Neural progenitor cell (in vitro differentiated cells): ENCODE measurements at regions not wholly inside any gene's neighbourhood (a gene's known extent, or its start where the extent isn't known, plus 50 kb on each side); places are given as distances from the start of the nearest gene placed in this dataset.

ENCODE experiments used
- EZH2 ChIP-seq: fragments of 200-600 bp; sonication (generic); IDR thresholded peaks from 2 replicates; pipeline ENCODE4 v1.6.1; 2017; ENCODE audit warnings: antibody characterized with exemption, mild to moderate bottlenecking, moderate library complexity
- EZH2phosphoT487 ChIP-seq: fragments of 200-600 bp; sonication (generic); IDR thresholded peaks from 2 replicates; pipeline ENCODE4 v1.6.1; 2017; ENCODE audit warnings: antibody characterized with exemption
- TF ChIP-seq, protein P1 (sequence below): fragments of 200-600 bp; sonication (generic); IDR thresholded peaks from 2 replicates; pipeline ENCODE4 v1.5.1; 2017; ENCODE audit warnings: antibody characterized with exemption, mild to moderate bottlenecking

DNA sequence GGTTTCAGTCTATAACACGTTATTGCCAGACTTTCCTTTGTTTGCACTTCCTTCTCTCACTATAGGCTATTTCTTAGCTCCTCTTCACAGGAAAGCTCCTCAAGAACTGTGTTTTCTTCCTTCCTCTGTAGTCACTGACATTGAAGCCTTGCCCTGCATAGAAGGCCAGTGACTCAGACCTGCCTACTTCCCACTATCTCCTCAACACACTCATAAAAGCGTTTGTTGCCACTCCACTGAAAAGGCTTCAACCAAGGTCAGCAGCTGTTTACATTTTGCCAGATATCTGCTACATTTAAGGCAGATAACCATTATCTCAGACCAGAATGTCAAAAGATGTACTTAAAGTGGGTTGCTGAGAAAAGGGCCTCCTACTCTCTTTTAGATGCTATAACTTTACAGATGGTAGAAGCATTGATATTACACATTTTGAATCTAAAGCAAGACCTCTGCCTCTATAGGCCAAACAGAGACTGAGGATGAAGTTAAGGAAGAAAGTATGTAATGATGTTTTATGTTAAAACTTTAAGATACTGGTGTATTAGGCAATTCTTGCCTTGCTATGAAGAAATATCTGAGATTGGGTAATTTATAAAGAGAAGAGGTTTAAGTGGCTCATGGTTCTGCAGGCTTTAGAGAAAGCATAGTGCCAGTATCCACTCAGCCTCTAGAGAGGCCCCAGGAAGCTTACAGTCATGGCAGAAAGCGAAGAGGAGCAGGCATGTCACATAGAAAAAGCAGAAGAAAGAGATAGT is 233.3 kb upstream of the FLRT2 start:
- TF ChIP-seq, protein P1, sequence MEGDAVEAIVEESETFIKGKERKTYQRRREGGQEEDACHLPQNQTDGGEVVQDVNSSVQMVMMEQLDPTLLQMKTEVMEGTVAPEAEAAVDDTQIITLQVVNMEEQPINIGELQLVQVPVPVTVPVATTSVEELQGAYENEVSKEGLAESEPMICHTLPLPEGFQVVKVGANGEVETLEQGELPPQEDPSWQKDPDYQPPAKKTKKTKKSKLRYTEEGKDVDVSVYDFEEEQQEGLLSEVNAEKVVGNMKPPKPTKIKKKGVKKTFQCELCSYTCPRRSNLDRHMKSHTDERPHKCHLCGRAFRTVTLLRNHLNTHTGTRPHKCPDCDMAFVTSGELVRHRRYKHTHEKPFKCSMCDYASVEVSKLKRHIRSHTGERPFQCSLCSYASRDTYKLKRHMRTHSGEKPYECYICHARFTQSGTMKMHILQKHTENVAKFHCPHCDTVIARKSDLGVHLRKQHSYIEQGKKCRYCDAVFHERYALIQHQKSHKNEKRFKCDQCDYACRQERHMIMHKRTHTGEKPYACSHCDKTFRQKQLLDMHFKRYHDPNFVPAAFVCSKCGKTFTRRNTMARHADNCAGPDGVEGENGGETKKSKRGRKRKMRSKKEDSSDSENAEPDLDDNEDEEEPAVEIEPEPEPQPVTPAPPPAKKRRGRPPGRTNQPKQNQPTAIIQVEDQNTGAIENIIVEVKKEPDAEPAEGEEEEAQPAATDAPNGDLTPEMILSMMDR, result no peak
- no peak for TF ChIP-seq EZH2
- no peak for TF ChIP-seq EZH2phosphoT487
